Immature natural killer cell (primary cell): ENCODE measurements at regions not wholly inside any gene's neighbourhood (a gene's known extent, or its start where the extent isn't known, plus 50 kb on each side); places are given as distances from the start of the nearest gene placed in this dataset.

ENCODE experiments used
- DNase-seq, 3 donors: peaks; one replicate each; pipeline ENCODE4 v3.0.0; 2022; ENCODE audit warnings: mixed read lengths in 1 of 3
- H3K27ac Mint-ChIP-seq, 6 donors: one replicate each; pipeline ENCODE4 v1.8.0; 2020; ENCODE audit warnings: mixed read lengths in 6 of 6, mild to moderate bottlenecking in 5 of 6, inconsistent platforms in 4 of 6, moderate library complexity in 3 of 6
- H3K27me3 Mint-ChIP-seq, 3 donors: one replicate each; pipeline ENCODE4 v1.8.0; 2020 to 2021; ENCODE audit warnings: low read depth in 3 of 3, mild to moderate bottlenecking in 3 of 3, mixed read lengths in 3 of 3, moderate library complexity in 3 of 3, inconsistent platforms in 1 of 3
- H3K36me3 Mint-ChIP-seq, 3 donors: one replicate each; pipeline ENCODE4 v1.8.0; 2020; ENCODE audit warnings: mixed read lengths in 3 of 3, inconsistent platforms in 2 of 3, mild to moderate bottlenecking in 2 of 3
- H3K4me1 Mint-ChIP-seq, 2 donors: one replicate each; pipeline ENCODE4 v1.8.0; 2020; ENCODE audit warnings: inconsistent platforms in 2 of 2, mild to moderate bottlenecking in 2 of 2, mixed read lengths in 2 of 2, moderate library complexity in 1 of 2
- H3K4me3 Mint-ChIP-seq, 5 donors: one replicate each; pipeline ENCODE4 v1.8.0; 2020; ENCODE audit warnings: mild to moderate bottlenecking in 5 of 5, mixed read lengths in 5 of 5, inconsistent platforms in 3 of 5, moderate library complexity in 3 of 5
- H3K9me3 Mint-ChIP-seq, 6 donors: one replicate each; pipeline ENCODE4 v1.8.0; 2020; ENCODE audit warnings: mild to moderate bottlenecking in 6 of 6, mixed read lengths in 6 of 6, inconsistent platforms in 4 of 6, moderate library complexity in 3 of 6

- no peak overlapping the region for H3K4me3 Mint-ChIP-seq
- H3K27ac Mint-ChIP-seq = no peak overlapping the region
- H3K36me3 Mint-ChIP-seq = no peaks in the 10 kb centered on the region
- H3K27me3 Mint-ChIP-seq = peaks cover 0 to 5% (median 3%) of the 10 kb centered on the region in 3 donors
- H3K4me1 Mint-ChIP-seq = no peaks in the 10 kb centered on the region
- peaks cover 0 to 3% (median 0%) of the 10 kb centered on the region in 6 donors for H3K9me3 Mint-ChIP-seq
- DNase-seq = no peak
These were observed 196.9 kb upstream of the PPP2R2D start for GRCh38 chr10:131703941-131704340.

- no peak overlapping the region for H3K27ac Mint-ChIP-seq
- H3K27me3 Mint-ChIP-seq = peaks cover 0 to 6% (median 3%) of the 10 kb centered on the region in 3 donors
- peaks cover 0 to 3% (median 0%) of the 10 kb centered on the region in 6 donors for H3K9me3 Mint-ChIP-seq
- no peaks in the 10 kb centered on the region for H3K36me3 Mint-ChIP-seq
- no peaks in the 10 kb centered on the region for H3K4me1 Mint-ChIP-seq
- DNase-seq = no peak
- H3K4me3 Mint-ChIP-seq = no peak overlapping the region
These were observed 194.3 kb upstream of the PPP2R2D start for GRCh38 chr10:131706476-131706875.

DNA sequence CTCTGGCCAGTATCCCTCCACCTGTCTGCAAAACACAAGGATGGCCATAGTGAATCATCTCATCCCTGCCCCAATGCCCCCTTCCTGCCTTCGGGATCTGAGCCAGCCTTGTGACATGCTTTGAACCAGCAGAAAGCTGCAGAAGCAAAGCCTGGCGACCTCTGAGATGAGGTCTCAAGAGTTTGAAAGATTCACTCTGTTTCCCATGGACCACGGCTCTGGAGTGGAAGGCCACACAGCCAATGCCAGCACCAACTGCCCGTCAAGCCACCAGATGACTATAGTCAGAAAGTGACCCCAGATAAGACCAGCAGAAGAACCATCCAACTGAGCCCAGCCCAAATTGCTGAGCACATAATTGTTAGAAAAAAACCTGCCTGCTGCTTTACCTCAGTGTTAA lies 193.9 kb upstream of the PPP2R2D start:
- Mint-ChIP-seq H3K4me3 (no peak overlapping the region), H3K36me3 (no peaks in the 10 kb centered on the region), H3K27ac (no peak overlapping the region), H3K4me1 (no peaks in the 10 kb centered on the region), H3K9me3 (peaks cover 0 to 3% (median 0%) of the 10 kb centered on the region in 6 donors), H3K27me3 (peaks cover 0 to 6% (median 3%) of the 10 kb centered on the region in 3 donors)
- DNase-seq = no peak

DNA sequence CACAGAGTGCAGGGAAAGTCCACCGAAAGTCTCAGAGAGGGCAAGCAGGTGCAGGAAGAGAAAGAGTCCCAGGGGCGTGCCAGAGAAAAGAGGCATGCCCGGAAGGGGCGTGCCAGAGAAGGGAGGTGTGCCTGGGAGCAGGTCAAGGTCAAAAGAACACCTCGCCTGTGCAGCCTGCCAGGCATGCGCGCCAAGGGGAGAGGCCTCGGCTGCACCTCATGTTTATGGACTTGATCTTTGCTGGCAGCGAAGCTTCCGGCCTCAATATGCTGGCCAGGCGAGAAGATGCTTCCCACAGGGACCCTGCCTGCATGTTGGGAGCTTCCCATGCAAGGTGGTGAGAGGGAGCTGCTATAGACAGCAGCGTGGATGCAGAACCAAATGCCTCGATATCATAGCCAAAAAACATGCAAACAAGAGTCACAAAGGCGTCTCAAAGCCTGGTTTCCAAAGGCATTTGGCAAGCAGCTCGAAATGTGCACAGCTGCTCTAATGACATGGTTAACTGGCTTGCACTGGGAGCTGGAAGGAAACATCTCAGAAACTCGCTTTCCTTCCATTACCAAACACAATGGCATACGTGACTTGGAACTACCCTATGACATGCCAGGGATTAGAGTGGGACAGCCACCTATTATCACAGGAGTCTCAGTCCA lies 192.5 kb upstream of the PPP2R2D start:
- Mint-ChIP-seq H3K4me1 (no peaks in the 10 kb centered on the region), H3K27ac (no peak overlapping the region)
- no peak for DNase-seq

GRCh38 chr10:131710142-131710861 lies 190.5 kb upstream of the PPP2R2D start:
- no peak for DNase-seq
- peaks cover 4 to 7% (median 5%) of the 10 kb centered on the region in 3 donors for H3K27me3 Mint-ChIP-seq
- H3K27ac Mint-ChIP-seq = no peak overlapping the region
- no peak overlapping the region for H3K4me3 Mint-ChIP-seq
- H3K36me3 Mint-ChIP-seq = no peaks in the 10 kb centered on the region
- H3K9me3 Mint-ChIP-seq = peaks cover 0 to 3% (median 0%) of the 10 kb centered on the region in 6 donors
- H3K4me1 Mint-ChIP-seq = no peaks in the 10 kb centered on the region

More for the DNA sequence above, 192.5 kb upstream of the PPP2R2D start:
- Mint-ChIP-seq H3K4me3 (no peak overlapping the region), H3K36me3 (no peaks in the 10 kb centered on the region), H3K27me3 (peaks cover 3 to 5% (median 5%) of the 10 kb centered on the region in 3 donors), H3K9me3 (peaks cover 0 to 3% (median 0%) of the 10 kb centered on the region in 6 donors)

DNA sequence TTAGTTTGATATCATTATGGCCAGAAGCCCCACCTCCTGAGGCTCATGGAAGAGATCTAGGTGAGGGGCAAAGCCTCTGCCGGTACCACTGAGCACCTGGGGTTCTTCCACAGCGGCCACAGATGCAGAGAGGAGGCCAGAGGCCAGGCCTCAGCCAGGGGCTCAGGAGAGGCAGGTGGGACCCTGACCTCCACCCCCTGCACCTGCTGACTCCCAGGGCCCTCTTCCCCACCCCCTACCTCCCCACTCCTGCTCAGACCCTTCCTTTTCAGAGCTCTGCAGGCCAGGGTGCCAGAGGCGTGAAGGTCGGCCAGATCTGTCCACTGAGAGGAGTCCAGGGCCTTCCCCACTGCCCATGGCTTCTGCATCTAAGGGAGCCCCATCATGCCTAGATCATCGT lies 178.7 kb upstream of the PPP2R2D start:
- peaks cover 0 to 3% (median 2%) of the 10 kb centered on the region in 3 donors for H3K27me3 Mint-ChIP-seq
- H3K9me3 Mint-ChIP-seq = peaks cover 0 to 3% (median 0%) of the 10 kb centered on the region in 6 donors
- no peaks in the 10 kb centered on the region for H3K36me3 Mint-ChIP-seq
- H3K4me1 Mint-ChIP-seq = peaks cover 0 to 4% of the 10 kb centered on the region in 2 donors
- no peak overlapping the region for H3K27ac Mint-ChIP-seq
- DNase-seq = no peak
- H3K4me3 Mint-ChIP-seq = no peak overlapping the region

DNA sequence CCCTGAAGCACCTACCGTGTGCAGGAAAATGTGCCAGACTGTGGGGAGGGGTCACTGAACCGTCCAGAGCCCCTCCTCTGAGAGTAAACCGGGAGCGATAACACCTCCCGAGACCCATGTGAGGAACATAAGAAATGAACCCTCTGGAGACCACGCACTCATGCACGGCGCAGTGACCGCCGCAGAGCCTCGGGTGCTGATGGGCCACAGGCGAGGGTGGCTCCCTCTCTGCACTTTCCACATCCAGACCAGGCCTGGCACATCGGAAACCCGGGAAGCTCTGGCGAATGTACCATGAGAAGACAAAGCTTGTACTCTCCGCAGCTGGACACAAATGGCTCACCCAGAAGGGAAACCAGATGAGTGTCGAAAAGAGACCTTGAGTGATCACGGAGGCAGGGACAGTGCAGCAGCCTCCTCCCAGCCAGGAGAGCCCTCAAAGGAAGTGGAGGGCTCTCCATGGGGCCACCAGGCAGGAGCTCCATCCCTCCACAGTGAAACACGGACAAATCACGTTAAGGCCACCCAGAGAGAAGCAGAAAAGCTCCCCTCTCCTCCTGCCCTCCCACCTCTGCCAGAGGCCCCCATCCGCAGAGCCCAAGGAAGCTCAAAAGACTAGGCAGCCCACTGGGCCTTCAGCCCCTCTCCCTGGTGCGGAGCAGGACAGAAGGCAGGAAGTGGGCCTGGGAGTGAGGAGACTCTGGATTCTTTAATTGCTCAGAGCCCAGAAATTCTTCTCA lies 178.1 kb upstream of the PPP2R2D start:
- no peak overlapping the region for H3K27ac Mint-ChIP-seq
- DNase-seq = no peak
- H3K9me3 Mint-ChIP-seq = peaks cover 0 to 3% (median 0%) of the 10 kb centered on the region in 6 donors
- H3K27me3 Mint-ChIP-seq = peaks cover 0 to 3% (median 2%) of the 10 kb centered on the region in 3 donors
- H3K36me3 Mint-ChIP-seq = no peaks in the 10 kb centered on the region
- no peak overlapping the region for H3K4me3 Mint-ChIP-seq
- H3K4me1 Mint-ChIP-seq = peaks cover 0 to 4% of the 10 kb centered on the region in 2 donors

DNA sequence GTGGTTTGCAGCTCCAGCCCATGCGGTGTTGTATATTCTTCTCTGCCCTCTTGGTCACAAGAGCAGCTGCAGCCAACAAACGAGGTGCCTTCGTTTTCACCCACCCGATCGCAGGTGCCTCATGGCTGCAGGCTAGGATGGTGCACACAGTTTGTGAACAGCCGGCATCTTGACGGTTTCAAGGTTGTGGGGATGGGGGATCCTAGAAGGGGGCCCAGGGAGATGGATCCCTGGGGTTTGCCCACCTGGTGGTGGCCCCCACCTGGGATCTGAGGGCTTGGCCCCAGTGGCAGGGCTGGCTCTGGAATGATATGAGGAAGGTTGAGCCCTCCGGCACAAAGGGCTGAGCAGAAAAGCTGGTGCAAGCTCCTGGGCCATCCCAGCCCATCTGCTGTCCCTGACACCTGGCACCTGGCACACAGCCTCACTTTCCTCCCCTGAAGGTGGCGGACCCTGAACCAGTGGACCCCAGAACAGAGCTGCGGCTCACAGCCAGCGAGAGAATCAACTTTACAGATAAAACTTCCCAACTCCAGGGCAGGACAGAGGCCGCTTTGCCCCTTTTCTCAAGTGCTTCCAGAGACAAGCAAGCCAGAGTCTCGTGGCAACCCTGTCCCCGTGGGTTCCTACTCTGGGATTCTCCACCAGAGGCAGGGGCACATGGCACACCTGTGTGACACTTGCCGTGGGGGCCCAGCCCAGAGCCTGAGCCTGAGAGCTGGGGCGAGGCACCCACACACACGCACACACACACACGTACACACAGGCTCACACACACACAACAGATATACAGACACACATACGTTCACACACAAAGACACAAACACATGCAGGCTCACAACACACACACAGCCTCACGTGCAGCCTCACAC lies 177.3 kb upstream of the PPP2R2D start:
- no peaks in the 10 kb centered on the region for H3K36me3 Mint-ChIP-seq
- peaks cover 0 to 3% (median 2%) of the 10 kb centered on the region in 3 donors for H3K27me3 Mint-ChIP-seq
- H3K4me1 Mint-ChIP-seq = peaks cover 0 to 4% of the 10 kb centered on the region in 2 donors
- no peak for DNase-seq
- peaks cover 0 to 3% (median 0%) of the 10 kb centered on the region in 6 donors for H3K9me3 Mint-ChIP-seq
- no peak overlapping the region for H3K4me3 Mint-ChIP-seq
- H3K27ac Mint-ChIP-seq = peak overlapping the region in 1 of 6 donors; percentile 62

- Mint-ChIP-seq H3K27ac (peak overlapping the region in 1 of 6 donors; percentile 62), H3K4me3 (no peak overlapping the region), H3K36me3 (no peaks in the 10 kb centered on the region), H3K27me3 (peaks cover 0 to 4% (median 2%) of the 10 kb centered on the region in 3 donors), H3K9me3 (peaks cover 0 to 3% (median 0%) of the 10 kb centered on the region in 6 donors), H3K4me1 (peaks cover 0 to 4% of the 10 kb centered on the region in 2 donors)
- no peak for DNase-seq
These were observed 176.7 kb upstream of the PPP2R2D start for GRCh38 chr10:131724169-131724545.

DNA sequence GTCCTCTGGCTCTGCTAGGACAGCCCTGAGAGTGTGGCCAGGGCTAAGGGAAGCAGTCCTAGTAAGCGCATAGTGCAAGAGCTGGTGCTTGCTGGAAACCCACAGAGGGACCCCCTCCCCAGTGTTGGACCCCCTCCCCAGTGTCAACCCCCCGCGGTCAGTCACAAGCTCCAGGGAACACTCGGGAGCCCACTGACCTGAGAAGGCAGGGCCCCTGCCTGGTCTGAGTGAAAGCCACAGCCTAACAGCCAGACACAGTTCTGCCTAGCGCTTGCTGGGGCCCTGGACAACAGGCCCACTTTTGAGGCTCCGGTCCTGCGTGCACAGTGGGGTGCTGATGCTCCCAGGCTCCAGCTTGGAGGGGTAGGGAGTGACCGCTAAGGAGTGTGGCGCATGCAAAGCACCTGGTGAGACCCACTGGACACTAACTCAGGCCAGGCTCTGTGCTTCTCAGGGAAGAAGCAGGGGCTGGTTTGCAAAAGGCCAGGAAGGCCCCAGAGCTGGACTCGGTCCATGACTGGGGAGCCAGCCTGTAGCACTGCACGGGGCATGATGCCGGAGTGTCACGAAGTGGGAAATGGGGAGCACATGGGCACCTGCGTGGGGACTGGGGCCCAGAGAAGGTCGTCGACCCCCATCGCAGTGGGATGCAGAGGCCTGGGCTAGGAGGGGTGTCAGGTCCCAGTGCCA lies 175.8 kb upstream of the PPP2R2D start:
- Mint-ChIP-seq H3K4me1 (peaks cover 0 to 4% of the 10 kb centered on the region in 2 donors), H3K9me3 (peaks cover 0 to 3% (median 0%) of the 10 kb centered on the region in 6 donors), H3K27me3 (peaks cover 0 to 4% (median 2%) of the 10 kb centered on the region in 3 donors), H3K4me3 (no peak overlapping the region), H3K36me3 (no peaks in the 10 kb centered on the region), H3K27ac (no peak overlapping the region)
- DNase-seq = no peak

GRCh38 chr10:131725581-131726069 lies 175.2 kb upstream of the PPP2R2D start:
- Mint-ChIP-seq H3K36me3 (no peaks in the 10 kb centered on the region), H3K9me3 (peaks cover 0 to 3% (median 0%) of the 10 kb centered on the region in 6 donors), H3K27me3 (peaks cover 0 to 4% (median 2%) of the 10 kb centered on the region in 3 donors), H3K27ac (no peak overlapping the region), H3K4me3 (no peak overlapping the region), H3K4me1 (peaks cover 0 to 4% of the 10 kb centered on the region in 2 donors)
- no peak for DNase-seq

DNA sequence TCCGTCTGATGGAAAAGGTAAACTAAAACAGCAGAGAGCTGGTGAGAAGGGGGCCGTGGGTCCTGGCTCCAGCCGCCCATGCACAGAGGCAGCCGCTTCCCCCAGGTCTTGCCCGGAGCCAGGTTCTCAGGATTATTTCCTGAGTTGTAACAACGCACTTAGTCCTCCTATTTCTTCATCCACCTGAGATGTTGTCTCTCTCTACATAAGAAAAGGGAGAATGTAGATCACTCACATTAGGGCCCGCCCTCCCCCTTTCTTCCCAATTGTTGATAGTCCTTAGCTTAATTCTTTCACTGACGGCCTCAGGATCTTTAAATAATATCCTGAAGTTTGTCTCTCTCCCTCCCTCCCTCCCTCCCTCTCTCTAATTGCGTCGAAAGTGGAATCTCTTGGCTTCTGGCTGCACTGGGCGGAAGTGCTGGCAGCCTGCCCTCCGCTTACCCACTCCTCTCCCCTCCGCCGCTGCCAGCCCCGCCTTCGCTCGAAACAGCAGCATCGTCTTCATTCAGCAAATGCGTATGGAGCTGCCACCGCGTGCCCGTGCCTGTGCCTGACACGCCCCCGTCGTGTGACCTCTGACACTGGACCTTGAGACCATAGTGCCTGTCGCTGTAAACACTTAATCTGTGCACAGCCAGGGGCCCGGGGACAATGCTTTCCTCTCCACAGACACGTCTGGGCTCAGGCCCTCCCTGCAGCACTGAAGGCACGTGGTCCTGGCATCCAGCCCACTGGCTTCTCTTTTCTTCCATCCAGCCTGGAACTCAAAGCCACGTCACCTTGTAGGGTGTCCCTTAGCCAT lies 174.5 kb upstream of the PPP2R2D start:
- Mint-ChIP-seq H3K36me3 (no peaks in the 10 kb centered on the region), H3K27me3 (peaks cover 0 to 4% (median 2%) of the 10 kb centered on the region in 3 donors), H3K27ac (no peak overlapping the region), H3K4me1 (peaks cover 0 to 4% of the 10 kb centered on the region in 2 donors), H3K9me3 (peaks cover 0 to 3% (median 0%) of the 10 kb centered on the region in 6 donors), H3K4me3 (peak overlapping the region in 1 of 5 donors; percentile 38)
- no peak for DNase-seq
